ENCODE measurements at regions not wholly inside any gene's neighbourhood (a gene's known extent, or its start where the extent isn't known, plus 50 kb on each side); places are given as distances from the start of the nearest gene placed in this dataset.

DNA sequence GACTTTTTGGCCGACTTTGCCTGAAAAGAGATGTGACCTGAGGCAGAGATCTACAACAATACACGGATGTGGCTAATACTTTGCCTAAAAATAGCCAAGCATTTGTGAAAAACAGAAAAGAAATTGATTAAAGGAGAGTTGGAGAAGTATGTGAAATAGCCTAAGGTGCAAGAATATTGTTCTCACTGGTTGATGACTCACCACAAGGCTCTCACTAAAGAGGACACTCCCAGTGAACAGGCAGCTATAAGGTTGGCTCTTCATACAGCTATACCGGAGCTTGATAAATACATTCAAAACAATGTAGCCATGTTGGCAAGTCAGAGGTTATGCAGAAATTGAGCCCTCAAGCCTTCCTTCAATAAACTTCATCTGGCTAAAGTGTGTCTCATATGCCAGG lies 317.2 kb upstream of the GRAMD2B start:
- TF ChIP-seq, protein P1, sequence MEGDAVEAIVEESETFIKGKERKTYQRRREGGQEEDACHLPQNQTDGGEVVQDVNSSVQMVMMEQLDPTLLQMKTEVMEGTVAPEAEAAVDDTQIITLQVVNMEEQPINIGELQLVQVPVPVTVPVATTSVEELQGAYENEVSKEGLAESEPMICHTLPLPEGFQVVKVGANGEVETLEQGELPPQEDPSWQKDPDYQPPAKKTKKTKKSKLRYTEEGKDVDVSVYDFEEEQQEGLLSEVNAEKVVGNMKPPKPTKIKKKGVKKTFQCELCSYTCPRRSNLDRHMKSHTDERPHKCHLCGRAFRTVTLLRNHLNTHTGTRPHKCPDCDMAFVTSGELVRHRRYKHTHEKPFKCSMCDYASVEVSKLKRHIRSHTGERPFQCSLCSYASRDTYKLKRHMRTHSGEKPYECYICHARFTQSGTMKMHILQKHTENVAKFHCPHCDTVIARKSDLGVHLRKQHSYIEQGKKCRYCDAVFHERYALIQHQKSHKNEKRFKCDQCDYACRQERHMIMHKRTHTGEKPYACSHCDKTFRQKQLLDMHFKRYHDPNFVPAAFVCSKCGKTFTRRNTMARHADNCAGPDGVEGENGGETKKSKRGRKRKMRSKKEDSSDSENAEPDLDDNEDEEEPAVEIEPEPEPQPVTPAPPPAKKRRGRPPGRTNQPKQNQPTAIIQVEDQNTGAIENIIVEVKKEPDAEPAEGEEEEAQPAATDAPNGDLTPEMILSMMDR (IDR thresholded peaks at IDR 0.05) = no peak
- no peak for TF ChIP-seq POLR2A (IDR thresholded peaks at IDR 0.05)
